IPS-18a (cell line): ENCODE measurements at regions not wholly inside any gene's neighbourhood (a gene's known extent, or its start where the extent isn't known, plus 50 kb on each side); places are given as distances from the start of the nearest gene placed in this dataset.
"Not testable (repeated sequence)": the region's sequence is repeated elsewhere in the genome, so short reads cannot be mapped to it uniquely, and the experiment has no call there.

Experiments
- H3K27ac ChIP-seq: one replicate; pipeline ENCODE4 v1.5.1; 2013; ENCODE audit warnings: low read length
- H3K27me3 ChIP-seq: one replicate; pipeline ENCODE4 v1.6.1; 2013; ENCODE audit warnings: mild to moderate bottlenecking, low read length; ENCODE audit not compliant: control insufficient read depth, insufficient read depth
- H3K36me3 ChIP-seq: one replicate; pipeline ENCODE4 v1.6.1; 2013; ENCODE audit warnings: low read depth, low read length; ENCODE audit not compliant: control insufficient read depth
- H3K4me1 ChIP-seq: one replicate; pipeline ENCODE4 v1.6.1; 2013; ENCODE audit warnings: low read depth, low read length; ENCODE audit not compliant: control insufficient read depth
- H3K4me3 ChIP-seq: one replicate; pipeline ENCODE4 v1.5.1; 2013; ENCODE audit warnings: low read length
- H3K9ac ChIP-seq: one replicate; pipeline ENCODE4 v1.6.1; 2013; ENCODE audit warnings: mild to moderate bottlenecking, low read length, moderate library complexity
- H3K9me3 ChIP-seq: one replicate; pipeline ENCODE4 v1.6.1; 2013; ENCODE audit warnings: low read depth, low read length; ENCODE audit not compliant: control insufficient read depth

DNA sequence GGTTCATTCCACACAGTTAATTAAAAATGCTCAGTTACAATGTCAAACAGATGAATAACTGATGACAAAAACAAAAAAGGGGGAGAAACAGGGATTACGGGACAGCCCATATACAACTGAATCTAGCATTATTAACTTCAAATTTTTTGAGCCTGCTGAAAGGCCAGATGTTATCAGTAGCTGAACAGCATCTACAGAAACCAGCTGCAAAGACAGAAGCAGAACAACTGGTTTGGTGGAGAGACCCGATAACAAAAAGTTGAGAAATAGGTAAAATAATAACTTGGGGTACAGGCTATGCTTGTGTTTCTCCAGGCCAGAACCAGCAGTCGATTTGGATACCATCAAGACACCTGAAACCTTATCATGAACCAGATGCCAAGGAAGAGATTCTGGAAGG is 109.8 kb downstream of the SEPTIN7 start:
- not testable (repeated sequence) for H3K27ac ChIP-seq, H3K4me3 ChIP-seq, H3K9ac ChIP-seq, H3K27me3 ChIP-seq, H3K36me3 ChIP-seq, H3K9me3 ChIP-seq, H3K4me1 ChIP-seq

GRCh38 chr7:35913350-35913749 is 112.5 kb downstream of the SEPTIN7 start:
- H3K27ac ChIP-seq, H3K9me3 ChIP-seq, H3K4me1 ChIP-seq, H3K36me3 ChIP-seq, H3K4me3 ChIP-seq, H3K9ac ChIP-seq, H3K27me3 ChIP-seq: not testable (repeated sequence)

DNA sequence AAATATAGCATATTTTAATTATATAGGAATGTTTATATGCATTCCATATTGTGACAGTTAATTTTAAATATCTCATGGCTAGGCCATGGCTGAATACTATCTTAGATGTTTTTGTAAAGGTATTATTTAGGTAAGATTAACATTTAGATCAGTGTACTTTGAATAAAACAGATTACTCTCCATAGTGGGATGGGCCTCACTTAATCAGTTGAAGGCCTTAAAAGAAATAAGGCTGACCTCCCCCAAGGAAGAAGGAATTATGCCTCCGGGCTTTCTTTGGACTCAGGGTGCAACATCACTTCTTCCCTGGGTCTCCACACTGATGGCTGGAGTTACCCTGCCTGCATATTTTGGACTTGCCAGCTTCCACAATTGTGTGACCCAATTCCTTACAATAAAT is 113.4 kb downstream of the SEPTIN7 start:
- not testable (repeated sequence) for H3K4me1 ChIP-seq, H3K9me3 ChIP-seq, H3K36me3 ChIP-seq, H3K4me3 ChIP-seq, H3K27me3 ChIP-seq, H3K9ac ChIP-seq, H3K27ac ChIP-seq

DNA sequence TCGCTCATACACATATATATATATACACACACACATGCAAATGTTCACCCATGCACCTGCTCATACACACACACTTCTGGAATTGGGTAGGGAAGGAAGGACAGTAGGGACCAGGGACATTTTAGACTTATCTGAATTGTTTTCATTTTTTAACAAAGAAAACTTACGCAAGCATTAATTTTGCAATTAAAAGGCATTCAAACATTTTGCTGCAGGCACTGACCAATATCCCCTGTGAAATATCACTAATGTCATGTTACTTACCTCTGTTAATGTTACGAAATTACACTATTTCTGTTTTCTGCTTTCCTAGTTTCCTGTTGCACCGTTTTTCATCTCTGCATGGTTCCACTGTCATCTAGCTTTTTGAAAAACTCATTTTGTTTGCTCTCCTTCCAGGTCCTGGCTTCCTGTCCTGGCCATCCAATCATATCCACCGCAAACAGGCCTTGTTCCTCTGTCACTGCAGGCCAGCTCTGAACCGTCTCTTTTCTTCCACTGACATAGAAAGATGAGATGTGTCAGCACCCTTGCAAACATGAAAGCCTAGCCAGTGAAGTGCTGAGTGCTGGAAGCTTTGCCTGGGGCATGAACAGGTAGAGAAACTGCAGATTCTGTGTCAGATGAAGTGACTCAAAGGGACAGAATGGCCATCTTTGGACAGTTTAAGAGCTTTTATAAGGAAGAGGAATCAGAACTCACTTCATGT is 114.5 kb downstream of the SEPTIN7 start:
- H3K27me3 ChIP-seq, H3K36me3 ChIP-seq, H3K27ac ChIP-seq, H3K9me3 ChIP-seq, H3K4me3 ChIP-seq, H3K4me1 ChIP-seq, H3K9ac ChIP-seq: not testable (repeated sequence)

DNA sequence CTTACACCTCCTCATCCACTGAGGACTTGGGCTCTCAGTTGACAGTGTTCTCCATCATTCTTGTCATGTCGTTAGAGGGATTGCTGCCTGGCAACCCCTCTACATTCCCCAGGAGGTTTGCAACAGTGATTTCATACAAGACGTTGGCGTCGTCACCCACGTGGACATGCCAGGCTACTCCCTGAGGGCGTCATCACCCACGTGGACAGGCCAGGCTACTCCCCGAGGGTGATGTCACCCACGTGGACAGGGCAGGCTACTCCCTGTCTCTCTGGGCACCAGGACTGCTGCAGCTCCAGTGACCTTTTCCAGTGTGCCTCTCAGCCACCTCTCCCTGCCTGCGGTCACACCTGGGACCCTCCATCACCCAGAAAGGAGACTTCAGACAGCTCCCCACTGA is 117.4 kb downstream of the SEPTIN7 start:
- not testable (repeated sequence) for H3K4me1 ChIP-seq

GRCh38 chr7:35919607-35920006 is 118.8 kb downstream of the SEPTIN7 start:
- H3K36me3 ChIP-seq, H3K27ac ChIP-seq, H3K4me1 ChIP-seq, H3K27me3 ChIP-seq, H3K4me3 ChIP-seq, H3K9ac ChIP-seq, H3K9me3 ChIP-seq: not testable (repeated sequence)

More for the DNA sequence above, 117.4 kb downstream of the SEPTIN7 start:
- not testable (repeated sequence) for H3K36me3 ChIP-seq, H3K9ac ChIP-seq, H3K27me3 ChIP-seq, H3K9me3 ChIP-seq, H3K4me3 ChIP-seq, H3K27ac ChIP-seq

DNA sequence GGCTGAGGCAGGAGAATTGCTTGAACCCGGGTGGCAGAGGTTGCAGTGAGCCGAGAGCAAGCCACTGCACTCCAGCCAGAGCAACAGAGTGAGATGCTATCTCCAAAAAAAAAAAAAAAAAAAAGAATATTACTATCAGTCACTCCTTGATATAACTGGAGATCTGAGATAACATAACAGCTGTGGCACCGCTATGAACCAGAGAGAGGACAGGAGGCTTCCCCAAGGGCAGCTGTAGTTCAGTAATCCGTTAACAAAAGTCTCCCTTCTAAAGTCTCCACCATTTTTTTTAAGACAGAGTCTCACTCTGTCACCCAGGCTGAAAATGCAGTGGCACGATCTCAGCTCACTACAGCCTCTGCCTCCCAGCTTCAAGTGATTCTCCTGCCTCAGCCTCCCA is 120.5 kb downstream of the SEPTIN7 start:
- H3K4me3 ChIP-seq, H3K9ac ChIP-seq, H3K36me3 ChIP-seq, H3K27ac ChIP-seq, H3K4me1 ChIP-seq, H3K9me3 ChIP-seq, H3K27me3 ChIP-seq: not testable (repeated sequence)

- not testable (repeated sequence) for H3K4me1 ChIP-seq, H3K27me3 ChIP-seq, H3K9ac ChIP-seq, H3K27ac ChIP-seq, H3K36me3 ChIP-seq, H3K9me3 ChIP-seq, H3K4me3 ChIP-seq
These were observed 123.8 kb downstream of the SEPTIN7 start for GRCh38 chr7:35924668-35925067.

DNA sequence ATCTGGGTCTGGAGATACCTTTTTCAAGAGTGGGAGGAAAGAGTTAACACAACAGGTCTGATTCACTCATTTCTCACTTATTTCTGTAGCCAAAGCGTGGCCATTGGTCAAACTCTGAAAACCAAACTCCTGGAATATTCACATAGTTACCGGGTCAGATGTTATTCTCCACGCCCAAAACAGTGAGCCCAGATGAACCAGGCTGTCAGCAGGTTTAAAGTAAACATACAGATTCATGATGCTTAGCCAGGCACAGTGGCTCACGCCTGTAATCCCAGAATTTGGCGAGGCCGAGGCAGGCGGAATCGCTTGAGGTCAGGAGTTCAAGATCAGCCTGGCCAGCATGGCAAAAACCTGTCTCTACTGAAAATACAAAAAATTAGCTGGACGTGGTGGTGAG is 126.1 kb downstream of the SEPTIN7 start:
- not testable (repeated sequence) for H3K27ac ChIP-seq, H3K4me3 ChIP-seq, H3K27me3 ChIP-seq, H3K4me1 ChIP-seq, H3K9ac ChIP-seq, H3K36me3 ChIP-seq, H3K9me3 ChIP-seq

GRCh38 chr7:35931134-35931533 is 130.3 kb downstream of the SEPTIN7 start:
- H3K27ac ChIP-seq, H3K27me3 ChIP-seq, H3K4me3 ChIP-seq, H3K36me3 ChIP-seq, H3K9ac ChIP-seq, H3K9me3 ChIP-seq, H3K4me1 ChIP-seq: not testable (repeated sequence)

- H3K4me3 ChIP-seq, H3K4me1 ChIP-seq, H3K9ac ChIP-seq, H3K27ac ChIP-seq, H3K9me3 ChIP-seq, H3K27me3 ChIP-seq, H3K36me3 ChIP-seq: not testable (repeated sequence)
These were observed 130.7 kb downstream of the SEPTIN7 start for GRCh38 chr7:35931551-35931950.

DNA sequence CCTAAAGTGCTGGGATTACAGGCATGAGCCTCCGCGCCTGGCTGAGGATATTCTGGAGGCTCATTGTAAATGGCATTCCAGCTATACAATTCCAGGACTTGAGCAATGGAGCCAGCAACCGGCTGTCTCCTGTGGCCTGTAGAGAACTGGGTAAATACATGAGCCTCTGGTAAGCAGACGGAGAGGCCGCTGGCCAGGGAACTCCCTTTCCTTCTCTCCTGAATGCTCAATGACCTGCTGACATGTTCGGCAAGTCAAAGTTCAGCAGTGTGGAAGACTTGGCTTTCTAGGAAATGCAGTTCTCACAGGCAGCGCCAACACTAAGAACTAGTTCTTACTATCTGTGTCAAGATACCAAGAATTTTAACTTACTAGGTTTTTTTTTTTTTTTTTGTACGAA is 139.8 kb downstream of the SEPTIN7 start:
- not testable (repeated sequence) for H3K27me3 ChIP-seq, H3K4me1 ChIP-seq, H3K9me3 ChIP-seq, H3K9ac ChIP-seq, H3K36me3 ChIP-seq, H3K27ac ChIP-seq, H3K4me3 ChIP-seq
